B cell (primary cell): ENCODE measurements at regions not wholly inside any gene's neighbourhood (a gene's known extent, or its start where the extent isn't known, plus 50 kb on each side); places are given as distances from the start of the nearest gene placed in this dataset.

Source experiments
- ATAC-seq: fragments of 200-7000 bp; cut with Tn5 transposase; one replicate; pipeline ENCODE4 v1.10.0; 2021; ENCODE audit warnings: low read depth, mild to moderate bottlenecking, moderate number of reproducible peaks, moderate library complexity
- CTCF ChIA-PET: fragments of 350-600 bp; sonication (Branson Sonifier 250); formaldehyde crosslinking; loops from one replicate; lab custom pipeline; 2021; ENCODE audit warnings: antibody characterized with exemption, inconsistent platforms; lab: Charles Lee
- POLR2A ChIA-PET: fragments of 350-600 bp; sonication (Branson Sonifier 250); formaldehyde crosslinking; loops from one replicate; lab custom pipeline; 2021; ENCODE audit warnings: antibody characterized with exemption; lab: Charles Lee
- DNase-seq: peaks from one replicate; pipeline ENCODE4 v3.0.0; 2013
- H2AFZ ChIP-seq: 2 replicates; pipeline ENCODE4 v1.6.1; 2012; ENCODE audit warnings: mild to moderate bottlenecking, low read depth, low read length; ENCODE audit not compliant: insufficient read depth, poor library complexity, severe bottlenecking
- H3K27ac ChIP-seq, 2 donors: 1 replicate in 1 of 2; 2 replicates in 1 of 2; pipeline ENCODE4 v1.5.1; 2012 to 2013; ENCODE audit warnings: low read length in 2 of 2, mild to moderate bottlenecking in 2 of 2, moderate library complexity in 1 of 2
- H3K27me3 ChIP-seq, 4 experiments: fragments of 200-600 bp in 1 of 4; sonication (generic) in 1 of 4; replicated peaks in 1 of 4; 1 replicate in 2 of 4; 2 replicates in 2 of 4; pipeline versions ENCODE4 v1.6.1 to v1.7.0; 2013 to 2016; ENCODE audit warnings: low read length in 3 of 4, mild to moderate bottlenecking in 2 of 4, mixed read lengths in 1 of 4, moderate library complexity in 1 of 4; ENCODE audit not compliant: insufficient read depth in 4 of 4, control insufficient read depth in 3 of 4; ENCODE audit errors: control extremely low read depth in 1 of 4
- H3K36me3 ChIP-seq, 2 experiments: replicated peaks in 1 of 2; 1 replicate in 1 of 2; 2 replicates in 1 of 2; pipeline versions ENCODE4 v1.6.1 to v1.7.1; 2013; ENCODE audit warnings: low read length in 1 of 2; ENCODE audit not compliant: insufficient read depth in 2 of 2, control insufficient read depth in 1 of 2; ENCODE audit errors: control extremely low read depth in 1 of 2, extremely low read depth in 1 of 2
- H3K4me1 ChIP-seq, 2 donors: fragments of 200-600 bp in 1 of 2; sonication (generic) in 1 of 2; 1 replicate in 1 of 2; 2 replicates in 1 of 2; pipeline versions ENCODE4 v1.5.1 to v1.6.1; 2013 to 2017; ENCODE audit warnings: low read length in 2 of 2; ENCODE audit not compliant: control insufficient read depth in 2 of 2, insufficient read depth in 2 of 2
- H3K4me2 ChIP-seq: replicated peaks from 2 replicates; pipeline ENCODE3; 2012; ENCODE audit warnings: mild to moderate bottlenecking, low read depth, low read length; ENCODE audit not compliant: poor library complexity, severe bottlenecking
- H3K4me3 ChIP-seq, 5 experiments: fragments of 200-600 bp in 1 of 5; sonication (generic) in 1 of 5; 1 replicate in 3 of 5; 2 replicates in 2 of 5; pipeline versions ENCODE4 v1.5.1 to v1.7.0; 2011 to 2016; ENCODE audit warnings: low read length in 4 of 5, mild to moderate bottlenecking in 4 of 5, low read depth in 2 of 5, control low read depth in 1 of 5, moderate library complexity in 1 of 5; ENCODE audit not compliant: insufficient read depth in 1 of 5; ENCODE audit errors: control extremely low read depth in 1 of 5, extremely low read depth in 1 of 5
- H3K79me2 ChIP-seq: fragments of 200-600 bp; sonication (generic); one replicate; pipeline ENCODE4 v1.6.0; 2016; ENCODE audit warnings: low read length; ENCODE audit not compliant: control insufficient read depth, insufficient read depth
- H3K9ac ChIP-seq: fragments of 200-600 bp; sonication (generic); 2 replicates; pipeline ENCODE4 v1.6.1; 2017; ENCODE audit warnings: mild to moderate bottlenecking, low read length, moderate library complexity
- H3K9me3 ChIP-seq, 3 donors: one replicate each; pipeline versions ENCODE4 v1.6.1 to v1.7.1; 2013; ENCODE audit warnings: low read length in 2 of 3; ENCODE audit not compliant: control insufficient read depth in 2 of 3, insufficient read depth in 1 of 3; ENCODE audit errors: control extremely low read depth in 1 of 3
- H4K20me1 ChIP-seq: 2 replicates; pipeline ENCODE4 v1.6.0; 2012; ENCODE audit warnings: mild to moderate bottlenecking, low read length; ENCODE audit not compliant: insufficient read depth, control insufficient read depth, poor library complexity, severe bottlenecking
- H3K27ac Mint-ChIP-seq: one replicate; pipeline ENCODE4 v1.8.0; 2021; ENCODE audit warnings: mixed read lengths
- H3K27me3 Mint-ChIP-seq: one replicate; pipeline ENCODE4 v1.8.0; 2021; ENCODE audit warnings: mixed read lengths
- H3K4me1 Mint-ChIP-seq: one replicate; pipeline ENCODE4 v1.8.0; 2021; ENCODE audit warnings: mixed read lengths
- H3K4me3 Mint-ChIP-seq: one replicate; pipeline ENCODE4 v1.8.0; 2021; ENCODE audit warnings: mixed read lengths
- H3K9me3 Mint-ChIP-seq: one replicate; pipeline ENCODE4 v1.8.0; 2022; ENCODE audit warnings: mixed read lengths; ENCODE audit not compliant: insufficient read depth
- EZH2 ChIP-seq: IDR thresholded peaks from 2 replicates; pipeline ENCODE4 v1.6.1; 2012; ENCODE audit warnings: borderline replicate concordance, low read depth, mild to moderate bottlenecking, moderate library complexity, low read length; ENCODE audit not compliant: insufficient read depth, poor library complexity, severe bottlenecking
- WGBS: methylation state at CpG from one replicate; pipeline ENCODE4 v1.1.5; 2013; ENCODE audit warnings: missing lambda C conversion rate; ENCODE audit not compliant: insufficient coverage; 5-methylcytosine and 5-hydroxymethylcytosine counted together
- intact Hi-C: fragments of 100-400 bp; cut with micrococcal nuclease; formaldehyde crosslinking; loops from one replicate; pipeline ENCODE4 v1.10.0; 2022
- TF ChIP-seq, protein P1 (sequence below): fragments of 200-600 bp; IDR thresholded peaks from one replicate; pipeline ENCODE4 v1.8.0; 2022; ENCODE audit warnings: antibody characterized with exemption, mild to moderate bottlenecking

DNA sequence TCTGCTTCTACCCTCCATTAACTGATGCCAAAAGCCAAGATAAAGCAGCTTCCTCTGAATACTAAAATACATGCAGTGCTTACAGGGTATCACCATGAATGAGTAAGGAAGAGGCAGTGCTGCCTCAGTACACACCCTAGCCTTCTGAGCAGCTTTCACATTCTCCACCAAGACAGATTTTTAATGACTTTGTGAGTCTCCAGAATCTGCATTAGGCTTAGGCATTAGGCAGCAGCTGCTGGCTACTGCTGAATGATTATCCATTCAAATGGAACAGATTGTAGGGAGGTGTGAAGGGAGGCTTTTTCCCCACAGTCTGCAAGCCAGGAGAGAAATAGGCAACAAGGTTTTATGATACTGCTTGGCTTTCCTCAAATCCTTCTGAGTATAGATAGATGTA, 1226.7 kb upstream of the LRRN3 start:
- Histone ChIP-seq H3K27ac (no peak overlapping the region), H3K79me2 (no peaks in the 10 kb centered on the region), H3K27me3 (no peaks in the 10 kb centered on the region), H3K9me3 (no peaks in the 10 kb centered on the region), H3K4me1 (no peaks in the 10 kb centered on the region), H3K9ac (no peak overlapping the region), H4K20me1 (no peaks in the 10 kb centered on the region), H3K36me3 (no peaks in the 10 kb centered on the region), H3K4me3 (no peak overlapping the region), H2AFZ (no peak overlapping the region), H3K4me2 (no peak overlapping the region)
- POLR2A ChIA-PET = no interaction called here
- Mint-ChIP-seq H3K9me3 (no peaks in the 10 kb centered on the region), H3K27me3 (no peaks in the 10 kb centered on the region), H3K4me3 (no peak overlapping the region), H3K4me1 (no peaks in the 10 kb centered on the region), H3K27ac (no peak overlapping the region)
- no peak for ATAC-seq
- intact Hi-C loops = no loop called here
- TF ChIP-seq, protein P1, sequence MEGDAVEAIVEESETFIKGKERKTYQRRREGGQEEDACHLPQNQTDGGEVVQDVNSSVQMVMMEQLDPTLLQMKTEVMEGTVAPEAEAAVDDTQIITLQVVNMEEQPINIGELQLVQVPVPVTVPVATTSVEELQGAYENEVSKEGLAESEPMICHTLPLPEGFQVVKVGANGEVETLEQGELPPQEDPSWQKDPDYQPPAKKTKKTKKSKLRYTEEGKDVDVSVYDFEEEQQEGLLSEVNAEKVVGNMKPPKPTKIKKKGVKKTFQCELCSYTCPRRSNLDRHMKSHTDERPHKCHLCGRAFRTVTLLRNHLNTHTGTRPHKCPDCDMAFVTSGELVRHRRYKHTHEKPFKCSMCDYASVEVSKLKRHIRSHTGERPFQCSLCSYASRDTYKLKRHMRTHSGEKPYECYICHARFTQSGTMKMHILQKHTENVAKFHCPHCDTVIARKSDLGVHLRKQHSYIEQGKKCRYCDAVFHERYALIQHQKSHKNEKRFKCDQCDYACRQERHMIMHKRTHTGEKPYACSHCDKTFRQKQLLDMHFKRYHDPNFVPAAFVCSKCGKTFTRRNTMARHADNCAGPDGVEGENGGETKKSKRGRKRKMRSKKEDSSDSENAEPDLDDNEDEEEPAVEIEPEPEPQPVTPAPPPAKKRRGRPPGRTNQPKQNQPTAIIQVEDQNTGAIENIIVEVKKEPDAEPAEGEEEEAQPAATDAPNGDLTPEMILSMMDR = no peak
- TF ChIP-seq EZH2 = no peak
- CTCF ChIA-PET = no interaction called here
- DNase-seq = no peak

DNA sequence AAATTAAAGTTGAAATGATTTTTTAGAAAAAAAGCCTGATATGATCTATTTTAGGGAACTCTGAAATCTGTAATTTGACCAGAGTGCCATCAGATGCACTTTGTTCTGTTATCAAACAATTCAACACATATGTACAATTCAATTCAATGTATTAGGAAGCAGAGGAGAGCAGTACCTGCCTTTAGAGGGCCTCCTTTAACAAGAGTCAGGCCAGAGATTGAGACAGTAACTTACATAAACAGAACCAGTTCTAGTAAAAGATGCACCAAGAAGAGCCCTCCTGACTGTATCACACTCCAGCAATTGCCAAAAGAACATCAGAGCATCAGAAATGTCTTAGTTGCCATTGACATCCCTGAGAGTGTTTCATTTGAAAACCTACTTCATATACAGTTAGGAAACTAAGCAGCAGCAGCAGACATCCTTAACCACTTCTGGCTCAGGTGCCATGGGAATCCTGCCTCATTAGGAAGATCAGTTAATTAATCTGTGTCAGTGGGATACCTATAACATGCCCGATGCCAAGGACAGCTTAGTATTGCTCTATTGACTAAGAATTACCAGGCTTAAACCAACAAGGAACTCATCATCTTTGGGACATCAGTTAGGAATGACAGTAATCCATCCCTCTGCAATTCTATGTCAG, 1222.6 kb upstream of the LRRN3 start:
- no peak overlapping the region for H3K27ac Mint-ChIP-seq
- CTCF ChIA-PET = no interaction called here
- no peaks in the 10 kb centered on the region for H3K9me3 ChIP-seq
- no peak overlapping the region for H3K4me3 Mint-ChIP-seq
- no peak overlapping the region for H3K4me2 ChIP-seq
- H3K27me3 ChIP-seq = no peaks in the 10 kb centered on the region
- no peak overlapping the region for H2AFZ ChIP-seq
- H3K27ac ChIP-seq = no peak overlapping the region
- no peak overlapping the region for H3K9ac ChIP-seq
- H3K4me3 ChIP-seq = no peak overlapping the region
- POLR2A ChIA-PET = no interaction called here
- no peaks in the 10 kb centered on the region for H3K79me2 ChIP-seq
- H3K4me1 Mint-ChIP-seq = no peaks in the 10 kb centered on the region
- intact Hi-C loops = no loop called here
- no peaks in the 10 kb centered on the region for H3K4me1 ChIP-seq
- TF ChIP-seq, protein P1 = no peak
- no peaks in the 10 kb centered on the region for H4K20me1 ChIP-seq
- no peaks in the 10 kb centered on the region for H3K27me3 Mint-ChIP-seq
- no peaks in the 10 kb centered on the region for H3K36me3 ChIP-seq
- WGBS = no CpG with 5 or more reads among the region's 1 CpG
- DNase-seq (no peak), ATAC-seq (no peak)
- no peaks in the 10 kb centered on the region for H3K9me3 Mint-ChIP-seq
